ENCODE measurements at regions not wholly inside any gene's neighbourhood (a gene's known extent, or its start where the extent isn't known, plus 50 kb on each side); places are given as distances from the start of the nearest gene placed in this dataset.

DNA sequence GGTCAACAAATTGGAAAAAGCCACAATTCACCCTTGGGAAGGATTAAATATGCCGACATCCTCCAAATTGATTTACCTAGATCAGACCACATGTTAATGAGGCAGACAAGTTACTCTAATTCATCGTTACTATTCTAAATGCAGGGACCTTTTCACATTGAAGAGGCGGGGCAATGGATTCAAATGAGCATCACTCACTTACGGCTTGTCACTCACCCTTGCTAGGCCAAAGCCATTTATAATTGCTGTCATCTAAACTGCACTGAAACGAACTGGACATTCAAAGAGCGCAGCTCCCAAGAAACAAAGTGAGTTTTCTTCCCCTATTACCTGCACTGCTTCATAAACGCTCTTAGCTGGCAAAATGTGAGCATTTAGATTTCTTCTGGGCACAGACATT is 313.9 kb downstream of the WDR72 start:
- Histone ChIP-seq H3K4me1 (ENCODE audit: insufficient read depth) (no peaks in the 10 kb centered on the region), H2AFZ (no peak overlapping the region), H3K36me3 (replicated peaks; ENCODE audit: insufficient read depth, low read depth) (no peaks in the 10 kb centered on the region), H3K9me2 (replicated peaks; ENCODE audit: insufficient read depth) (no peaks in the 10 kb centered on the region), H3K4me3 (no peak overlapping the region), H3K27ac (no peak overlapping the region), H3K9me3 (ENCODE audit: low read depth) (no peaks in the 10 kb centered on the region), H3K27me3 (no peaks in the 10 kb centered on the region), H3K4me2 (no peak overlapping the region), H3K79me2 (no peaks in the 10 kb centered on the region), H4K20me1 (ENCODE audit: insufficient read depth, poor library complexity, severe bottlenecking) (no peaks in the 10 kb centered on the region)
- WGBS (ENCODE audit: low lambda C conversion rate, missing lambda C conversion rate), result 93% methylated on average over 7 of the region's 7 CpGs
- no peak for DNase-seq (ENCODE audit: low spot score)
- TF ChIP-seq EZH2 (IDR thresholded peaks at IDR 0.05; ENCODE audit: borderline replicate concordance) (no peak), EZH2phosphoT487 (IDR thresholded peaks at IDR 0.05; ENCODE audit: low read depth, severe bottlenecking, unreplicated experiment) (no peak)
- TF ChIP-seq, protein P1, sequence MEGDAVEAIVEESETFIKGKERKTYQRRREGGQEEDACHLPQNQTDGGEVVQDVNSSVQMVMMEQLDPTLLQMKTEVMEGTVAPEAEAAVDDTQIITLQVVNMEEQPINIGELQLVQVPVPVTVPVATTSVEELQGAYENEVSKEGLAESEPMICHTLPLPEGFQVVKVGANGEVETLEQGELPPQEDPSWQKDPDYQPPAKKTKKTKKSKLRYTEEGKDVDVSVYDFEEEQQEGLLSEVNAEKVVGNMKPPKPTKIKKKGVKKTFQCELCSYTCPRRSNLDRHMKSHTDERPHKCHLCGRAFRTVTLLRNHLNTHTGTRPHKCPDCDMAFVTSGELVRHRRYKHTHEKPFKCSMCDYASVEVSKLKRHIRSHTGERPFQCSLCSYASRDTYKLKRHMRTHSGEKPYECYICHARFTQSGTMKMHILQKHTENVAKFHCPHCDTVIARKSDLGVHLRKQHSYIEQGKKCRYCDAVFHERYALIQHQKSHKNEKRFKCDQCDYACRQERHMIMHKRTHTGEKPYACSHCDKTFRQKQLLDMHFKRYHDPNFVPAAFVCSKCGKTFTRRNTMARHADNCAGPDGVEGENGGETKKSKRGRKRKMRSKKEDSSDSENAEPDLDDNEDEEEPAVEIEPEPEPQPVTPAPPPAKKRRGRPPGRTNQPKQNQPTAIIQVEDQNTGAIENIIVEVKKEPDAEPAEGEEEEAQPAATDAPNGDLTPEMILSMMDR (IDR thresholded peaks at IDR 0.05; ENCODE audit: poor library complexity), result no peak

DNA sequence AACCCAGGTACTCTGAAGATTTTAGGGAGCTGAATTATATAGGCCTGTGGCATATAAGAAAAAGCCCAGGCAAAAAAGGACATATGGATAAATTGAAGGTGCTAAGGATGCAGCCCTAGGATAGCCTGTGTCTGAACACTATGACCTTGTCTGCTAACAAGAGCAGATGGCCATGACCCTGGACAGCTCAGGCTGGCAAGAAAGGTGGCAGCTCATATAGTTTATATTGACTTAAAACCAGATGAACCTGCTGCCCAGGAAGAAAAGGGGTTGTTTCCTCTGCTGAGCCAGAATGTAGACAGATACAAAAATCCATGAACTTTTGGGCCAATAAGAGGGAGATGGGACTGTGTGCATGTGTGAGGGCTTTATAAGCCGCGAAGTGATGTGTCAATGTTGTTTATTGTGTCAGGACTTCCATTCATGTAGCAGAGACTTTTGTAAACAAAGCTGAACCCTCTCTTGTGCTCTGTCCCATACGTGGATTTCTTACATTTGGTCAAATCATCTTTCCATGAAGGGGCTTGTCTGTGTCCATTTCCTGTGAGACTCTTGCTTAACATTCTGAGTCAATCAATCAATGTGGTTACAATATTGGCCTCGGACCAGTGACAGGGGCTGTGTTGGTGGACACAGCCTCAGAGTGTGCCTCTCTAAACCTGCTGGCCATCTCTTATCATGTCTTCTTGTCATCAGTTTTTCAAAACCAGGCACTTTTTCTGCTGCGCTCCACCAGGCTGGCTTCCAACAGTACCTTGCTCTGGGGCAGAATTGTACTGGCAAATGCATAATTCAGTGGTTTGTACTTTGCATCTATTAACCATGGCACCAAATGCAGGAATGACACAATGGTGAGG is 321.2 kb downstream of the WDR72 start:
- WGBS (ENCODE audit: low lambda C conversion rate, missing lambda C conversion rate), result 86% methylated on average over 5 of the region's 5 CpGs
- DNase-seq (ENCODE audit: low spot score), result no peak
- H3K36me3 ChIP-seq (replicated peaks; ENCODE audit: insufficient read depth, low read depth), result no peaks in the 10 kb centered on the region
- H3K9me3 ChIP-seq (ENCODE audit: low read depth), result no peaks in the 10 kb centered on the region
- H3K27me3 ChIP-seq, result no peaks in the 10 kb centered on the region
- H3K4me1 ChIP-seq (ENCODE audit: insufficient read depth), result no peaks in the 10 kb centered on the region
- TF ChIP-seq, protein P1 (IDR thresholded peaks at IDR 0.05; ENCODE audit: poor library complexity), result no peak
- TF ChIP-seq EZH2phosphoT487 (IDR thresholded peaks at IDR 0.05; ENCODE audit: low read depth, severe bottlenecking, unreplicated experiment), result no peak
- no peak for TF ChIP-seq EZH2 (IDR thresholded peaks at IDR 0.05; ENCODE audit: borderline replicate concordance)
- no peaks in the 10 kb centered on the region for H3K9me2 ChIP-seq (replicated peaks; ENCODE audit: insufficient read depth)
- H3K27ac ChIP-seq, result no peak overlapping the region
- no peak overlapping the region for H3K4me3 ChIP-seq
- H2AFZ ChIP-seq, result no peak overlapping the region
- H4K20me1 ChIP-seq (ENCODE audit: insufficient read depth, poor library complexity, severe bottlenecking), result no peaks in the 10 kb centered on the region
- H3K79me2 ChIP-seq, result no peaks in the 10 kb centered on the region
- H3K4me2 ChIP-seq, result no peak overlapping the region

DNA sequence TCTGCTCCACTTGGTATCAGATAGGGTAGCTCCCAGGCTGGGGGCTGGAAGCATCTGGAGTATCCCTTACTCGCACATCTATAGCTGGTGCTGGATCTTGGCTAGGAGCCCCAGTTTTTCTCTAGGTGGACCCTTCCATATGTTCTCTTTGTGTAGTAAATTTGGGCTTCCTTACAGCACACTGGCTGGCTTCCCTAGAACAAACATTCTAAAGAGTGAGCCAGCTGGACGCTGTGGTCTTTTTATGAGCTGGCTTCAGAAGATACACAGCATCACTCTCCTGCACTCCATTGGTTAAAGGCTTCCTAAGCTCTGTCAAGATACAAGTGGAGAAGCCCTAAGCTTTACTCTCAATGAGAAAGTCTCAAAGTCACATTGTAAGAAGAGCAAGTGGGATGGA is 322.1 kb downstream of the WDR72 start:
- Histone ChIP-seq H3K4me2 (no peak overlapping the region), H3K4me1 (ENCODE audit: insufficient read depth) (no peaks in the 10 kb centered on the region), H3K4me3 (no peak overlapping the region), H3K27me3 (no peaks in the 10 kb centered on the region), H3K36me3 (replicated peaks; ENCODE audit: insufficient read depth, low read depth) (no peaks in the 10 kb centered on the region), H4K20me1 (ENCODE audit: insufficient read depth, poor library complexity, severe bottlenecking) (no peaks in the 10 kb centered on the region), H3K79me2 (no peaks in the 10 kb centered on the region), H3K9me2 (replicated peaks; ENCODE audit: insufficient read depth) (no peaks in the 10 kb centered on the region), H2AFZ (no peak overlapping the region), H3K9me3 (ENCODE audit: low read depth) (no peaks in the 10 kb centered on the region), H3K27ac (no peak overlapping the region)
- DNase-seq (ENCODE audit: low spot score), result no peak
- WGBS (ENCODE audit: low lambda C conversion rate, missing lambda C conversion rate), result 64% methylated on average over 2 of the region's 2 CpGs
- TF ChIP-seq, protein P1 (IDR thresholded peaks at IDR 0.05; ENCODE audit: poor library complexity), result no peak
- TF ChIP-seq EZH2 (IDR thresholded peaks at IDR 0.05; ENCODE audit: borderline replicate concordance), result no peak
